ENCODE measurements at regions not wholly inside any gene's neighbourhood (a gene's known extent, or its start where the extent isn't known, plus 50 kb on each side); places are given as distances from the start of the nearest gene placed in this dataset.

GRCh38 chr10:131590567-131590966 is 279.0 kb upstream of the TCERG1L start:
- TF ChIP-seq CTCF (IDR thresholded peaks at IDR 0.05) (no peak), POLR2A (IDR thresholded peaks at IDR 0.05) (no peak)

Data from testis (tissue), 2 donors.